ENCODE measurements at regions not wholly inside any gene's neighbourhood (a gene's known extent, or its start where the extent isn't known, plus 50 kb on each side); places are given as distances from the start of the nearest gene placed in this dataset.
"Not testable (repeated sequence)": the region's sequence is repeated elsewhere in the genome, so short reads cannot be mapped to it uniquely, and the experiment has no call there.

GRCh38 chr2:91602860-91603259, 2911.4 kb downstream of the RPIA start:
- H3K36me3 Mint-ChIP-seq, H3K9me3 Mint-ChIP-seq, H3K27ac Mint-ChIP-seq, H3K4me1 Mint-ChIP-seq, H3K27me3 Mint-ChIP-seq, H3K4me3 Mint-ChIP-seq: not testable (repeated sequence)

GRCh38 chr2:91603996-91604395, 2912.5 kb downstream of the RPIA start:
- H3K4me3 Mint-ChIP-seq, H3K27me3 Mint-ChIP-seq, H3K9me3 Mint-ChIP-seq, H3K27ac Mint-ChIP-seq, H3K4me1 Mint-ChIP-seq, H3K36me3 Mint-ChIP-seq: not testable (repeated sequence)

GRCh38 chr2:91604629-91605028, 2913.2 kb downstream of the RPIA start:
- H3K4me1 Mint-ChIP-seq, H3K27ac Mint-ChIP-seq, H3K36me3 Mint-ChIP-seq, H3K27me3 Mint-ChIP-seq, H3K9me3 Mint-ChIP-seq, H3K4me3 Mint-ChIP-seq: not testable (repeated sequence)

GRCh38 chr2:91623739-91624138, 2932.3 kb downstream of the RPIA start:
- H3K4me3 Mint-ChIP-seq, H3K36me3 Mint-ChIP-seq, H3K4me1 Mint-ChIP-seq, H3K9me3 Mint-ChIP-seq, H3K27me3 Mint-ChIP-seq, H3K27ac Mint-ChIP-seq: not testable (repeated sequence)

- H3K9me3 Mint-ChIP-seq, H3K36me3 Mint-ChIP-seq, H3K27ac Mint-ChIP-seq, H3K4me3 Mint-ChIP-seq, H3K27me3 Mint-ChIP-seq, H3K4me1 Mint-ChIP-seq: not testable (repeated sequence)
Observed at GRCh38 chr2:91628471-91628870, 2937.0 kb downstream of the RPIA start.

- H3K36me3 Mint-ChIP-seq, H3K4me1 Mint-ChIP-seq, H3K9me3 Mint-ChIP-seq, H3K27ac Mint-ChIP-seq, H3K27me3 Mint-ChIP-seq, H3K4me3 Mint-ChIP-seq: not testable (repeated sequence)
Observed at GRCh38 chr2:91657193-91657592, 2965.7 kb downstream of the RPIA start.

GRCh38 chr2:91658336-91658735, 2966.9 kb downstream of the RPIA start:
- H3K9me3 Mint-ChIP-seq, H3K27me3 Mint-ChIP-seq, H3K4me1 Mint-ChIP-seq, H3K4me3 Mint-ChIP-seq, H3K36me3 Mint-ChIP-seq, H3K27ac Mint-ChIP-seq: not testable (repeated sequence)

- not testable (repeated sequence) for H3K9me3 Mint-ChIP-seq, H3K4me1 Mint-ChIP-seq, H3K27ac Mint-ChIP-seq, H3K36me3 Mint-ChIP-seq, H3K27me3 Mint-ChIP-seq, H3K4me3 Mint-ChIP-seq
Observed at GRCh38 chr2:91659189-91659916, 2967.9 kb downstream of the RPIA start.

- not testable (repeated sequence) for H3K4me1 Mint-ChIP-seq, H3K27ac Mint-ChIP-seq, H3K9me3 Mint-ChIP-seq
Observed at GRCh38 chr2:91659917-91660275, 2968.4 kb downstream of the RPIA start.

GRCh38 chr2:91667341-91667740, 2975.9 kb downstream of the RPIA start:
- not testable (repeated sequence) for H3K4me3 Mint-ChIP-seq, H3K36me3 Mint-ChIP-seq, H3K27me3 Mint-ChIP-seq, H3K4me1 Mint-ChIP-seq, H3K27ac Mint-ChIP-seq, H3K9me3 Mint-ChIP-seq

More at GRCh38 chr2:91659917-91660275, 2968.4 kb downstream of the RPIA start:
- H3K36me3 Mint-ChIP-seq, H3K27me3 Mint-ChIP-seq, H3K4me3 Mint-ChIP-seq: not testable (repeated sequence)

GRCh38 chr2:91685541-91685940, 2994.1 kb downstream of the RPIA start:
- H3K4me1 Mint-ChIP-seq, H3K9me3 Mint-ChIP-seq, H3K27me3 Mint-ChIP-seq, H3K4me3 Mint-ChIP-seq, H3K27ac Mint-ChIP-seq, H3K36me3 Mint-ChIP-seq: not testable (repeated sequence)

GRCh38 chr2:91686046-91686445, 2994.6 kb downstream of the RPIA start:
- H3K27me3 Mint-ChIP-seq, H3K36me3 Mint-ChIP-seq, H3K27ac Mint-ChIP-seq, H3K9me3 Mint-ChIP-seq, H3K4me1 Mint-ChIP-seq, H3K4me3 Mint-ChIP-seq: not testable (repeated sequence)

All from activated naive CD4-positive, alpha-beta T cell treated with anti-CD3 and anti-CD28 coated beads, Interleukin-2, amount 50 U/mL, for 24 hours (primary cell).